Fibroblast of villous mesenchyme (primary cell): ENCODE measurements at regions not wholly inside any gene's neighbourhood (a gene's known extent, or its start where the extent isn't known, plus 50 kb on each side); places are given as distances from the start of the nearest gene placed in this dataset.

Experiments
- DNase-seq: peaks from one replicate; pipeline ENCODE4 v3.0.0-alpha.2; 2010; ENCODE audit warnings: low read depth
- H3K4me3 ChIP-seq: 2 replicates; pipeline ENCODE4 v1.5.1; 2011; ENCODE audit warnings: low read depth, mild to moderate bottlenecking, low read length
- TF ChIP-seq, protein P1 (sequence below): IDR thresholded peaks from 2 replicates; pipeline ENCODE4 v1.5.1; 2012; ENCODE audit warnings: low read depth, mild to moderate bottlenecking, low read length; ENCODE audit not compliant: insufficient read depth

- TF ChIP-seq, protein P1, sequence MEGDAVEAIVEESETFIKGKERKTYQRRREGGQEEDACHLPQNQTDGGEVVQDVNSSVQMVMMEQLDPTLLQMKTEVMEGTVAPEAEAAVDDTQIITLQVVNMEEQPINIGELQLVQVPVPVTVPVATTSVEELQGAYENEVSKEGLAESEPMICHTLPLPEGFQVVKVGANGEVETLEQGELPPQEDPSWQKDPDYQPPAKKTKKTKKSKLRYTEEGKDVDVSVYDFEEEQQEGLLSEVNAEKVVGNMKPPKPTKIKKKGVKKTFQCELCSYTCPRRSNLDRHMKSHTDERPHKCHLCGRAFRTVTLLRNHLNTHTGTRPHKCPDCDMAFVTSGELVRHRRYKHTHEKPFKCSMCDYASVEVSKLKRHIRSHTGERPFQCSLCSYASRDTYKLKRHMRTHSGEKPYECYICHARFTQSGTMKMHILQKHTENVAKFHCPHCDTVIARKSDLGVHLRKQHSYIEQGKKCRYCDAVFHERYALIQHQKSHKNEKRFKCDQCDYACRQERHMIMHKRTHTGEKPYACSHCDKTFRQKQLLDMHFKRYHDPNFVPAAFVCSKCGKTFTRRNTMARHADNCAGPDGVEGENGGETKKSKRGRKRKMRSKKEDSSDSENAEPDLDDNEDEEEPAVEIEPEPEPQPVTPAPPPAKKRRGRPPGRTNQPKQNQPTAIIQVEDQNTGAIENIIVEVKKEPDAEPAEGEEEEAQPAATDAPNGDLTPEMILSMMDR = no peak
These were observed 83.0 kb upstream of the CITED2 start for GRCh38 chr6:139457476-139457875.

DNA sequence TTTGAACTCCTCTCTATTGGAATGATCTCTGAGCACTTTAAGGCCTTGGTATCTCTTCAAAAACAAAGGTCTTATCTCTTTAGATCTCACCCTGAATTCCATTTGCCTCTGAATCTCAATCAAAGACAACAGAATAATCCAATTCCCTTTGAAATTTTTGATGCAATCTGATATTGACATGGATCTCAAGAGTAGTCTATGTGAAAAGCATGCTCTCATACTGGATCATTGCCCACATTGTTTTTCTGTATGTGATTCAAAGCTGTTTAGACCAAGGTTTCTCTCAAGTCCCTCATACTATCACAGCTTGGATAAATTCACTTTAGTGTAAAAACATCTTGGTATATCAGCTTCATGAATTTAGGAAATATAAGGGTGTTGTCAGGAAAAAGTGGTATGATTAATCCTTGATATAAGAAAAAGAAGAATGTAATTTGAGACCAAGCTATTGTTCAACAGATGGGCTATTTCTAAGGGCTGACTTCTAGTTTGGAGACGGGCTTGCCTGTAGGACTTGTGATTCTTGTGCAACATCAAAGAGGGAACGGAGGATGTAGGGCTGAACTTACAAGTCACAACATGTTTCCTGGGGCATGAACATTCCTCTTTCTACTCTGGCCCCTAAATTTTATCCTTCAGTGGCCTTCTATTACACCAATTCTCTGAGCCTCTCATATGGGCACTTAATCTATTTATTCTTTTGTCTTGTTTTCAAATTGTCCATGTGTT, 77.9 kb upstream of the CITED2 start:
- TF ChIP-seq, protein P1 = no peak
- H3K4me3 ChIP-seq = no peak overlapping the region
- no peak for DNase-seq

More at GRCh38 chr6:139457476-139457875, 83.0 kb upstream of the CITED2 start:
- no peak overlapping the region for H3K4me3 ChIP-seq
- DNase-seq = no peak

GRCh38 chr6:139449611-139450000, 75.2 kb upstream of the CITED2 start:
- peak; percentile 48 for DNase-seq
- TF ChIP-seq, protein P1 = no peak
- no peak overlapping the region for H3K4me3 ChIP-seq

DNA sequence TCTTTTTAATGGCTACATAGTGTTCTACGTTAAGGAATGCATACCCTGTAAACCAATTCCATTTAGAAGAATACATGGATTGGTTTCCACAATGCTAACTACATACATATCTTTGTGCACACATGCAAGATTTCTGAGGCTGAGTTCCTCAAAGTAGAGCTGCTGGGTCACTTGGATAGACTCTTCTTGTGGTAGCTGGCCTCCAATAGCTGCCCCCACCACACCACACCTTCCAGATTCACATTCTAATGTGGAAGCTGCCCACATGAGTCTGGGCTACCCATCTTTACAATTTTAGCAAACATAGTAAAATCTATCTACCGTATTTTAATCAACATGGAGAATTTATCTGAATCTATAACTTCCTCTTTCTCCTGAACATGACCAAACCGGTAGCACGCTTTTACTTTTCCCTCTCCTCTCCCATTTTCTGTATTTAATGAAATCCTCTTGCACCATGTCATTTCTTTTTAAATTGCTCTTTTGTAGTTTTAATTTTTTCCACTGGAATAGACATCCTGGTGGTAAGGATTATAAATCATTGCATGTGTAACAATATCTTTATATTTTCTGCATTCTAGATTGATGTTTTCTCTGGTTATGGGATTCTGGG, 74.7 kb upstream of the CITED2 start:
- no peak for DNase-seq
- TF ChIP-seq, protein P1 = no peak
- H3K4me3 ChIP-seq = no peak overlapping the region

- TF ChIP-seq, protein P1 = no peak
- H3K4me3 ChIP-seq = no peak overlapping the region
- no peak for DNase-seq
These were observed 73.7 kb upstream of the CITED2 start for GRCh38 chr6:139448051-139448649.

DNA sequence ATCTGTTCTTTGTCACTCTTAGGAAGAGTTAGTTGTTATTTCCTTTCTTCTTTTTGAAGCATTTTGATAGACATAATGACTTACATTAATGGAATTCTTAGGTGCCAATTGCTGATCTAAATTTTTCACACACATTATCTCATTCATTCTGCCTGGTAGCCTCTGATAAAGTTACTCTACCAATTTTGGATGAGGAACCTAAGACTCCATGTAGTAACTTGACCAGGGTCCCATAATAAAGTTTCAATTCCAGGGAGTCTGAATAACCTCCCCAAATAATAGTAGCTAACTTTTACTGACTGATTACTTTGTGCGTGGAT, 73.2 kb upstream of the CITED2 start:
- TF ChIP-seq, protein P1 = no peak
- no peak for DNase-seq
- H3K4me3 ChIP-seq = no peak overlapping the region
